Suprapubic skin (tissue), 4 donors: ENCODE measurements at regions not wholly inside any gene's neighbourhood (a gene's known extent, or its start where the extent isn't known, plus 50 kb on each side); places are given as distances from the start of the nearest gene placed in this dataset.

ENCODE experiments used
- POLR2A ChIP-seq, 2 donors: fragments of 450-650 bp; IDR thresholded peaks; one replicate each; pipeline ENCODE4 v1.6.1; 2017; ENCODE audit warnings: antibody characterized with exemption in 2 of 2, mild to moderate bottlenecking in 2 of 2, moderate library complexity in 2 of 2
- POLR2AphosphoS5 ChIP-seq, 3 donors: sonication (generic); formaldehyde crosslinking; IDR thresholded peaks; one replicate each; pipeline ENCODE4 v1.6.1; 2017; ENCODE audit warnings: antibody characterized with exemption in 3 of 3
- TF ChIP-seq, protein P1 (sequence below), 2 donors: fragments of 200-600 bp in 1 of 2; fragments of 450-650 bp in 1 of 2; sonication (generic) in 1 of 2; IDR thresholded peaks; one replicate each; pipeline ENCODE4 v1.5.1; 2016 to 2019; ENCODE audit warnings: antibody characterized with exemption in 2 of 2, mild to moderate bottlenecking in 1 of 2, moderate library complexity in 1 of 2

DNA sequence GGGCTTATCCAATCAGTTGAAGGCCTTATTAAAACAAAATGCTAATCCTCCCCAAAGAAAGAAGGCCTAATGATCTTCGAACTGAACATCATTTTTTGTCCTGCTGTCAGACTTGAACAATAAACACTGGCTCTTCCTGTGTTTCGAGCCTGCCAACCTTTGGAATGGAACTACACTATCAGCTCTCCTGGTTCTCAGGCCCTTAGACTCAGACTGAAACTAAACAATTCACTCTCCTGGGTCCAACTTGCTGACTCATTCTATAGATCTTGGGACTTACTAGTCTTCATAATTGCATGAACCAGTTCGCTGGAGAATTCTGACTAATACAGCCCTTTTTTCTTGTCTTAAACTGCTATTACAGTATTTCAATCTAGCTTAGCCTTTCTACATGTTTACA, 235.2 kb downstream of the LNPK start:
- TF ChIP-seq, protein P1, sequence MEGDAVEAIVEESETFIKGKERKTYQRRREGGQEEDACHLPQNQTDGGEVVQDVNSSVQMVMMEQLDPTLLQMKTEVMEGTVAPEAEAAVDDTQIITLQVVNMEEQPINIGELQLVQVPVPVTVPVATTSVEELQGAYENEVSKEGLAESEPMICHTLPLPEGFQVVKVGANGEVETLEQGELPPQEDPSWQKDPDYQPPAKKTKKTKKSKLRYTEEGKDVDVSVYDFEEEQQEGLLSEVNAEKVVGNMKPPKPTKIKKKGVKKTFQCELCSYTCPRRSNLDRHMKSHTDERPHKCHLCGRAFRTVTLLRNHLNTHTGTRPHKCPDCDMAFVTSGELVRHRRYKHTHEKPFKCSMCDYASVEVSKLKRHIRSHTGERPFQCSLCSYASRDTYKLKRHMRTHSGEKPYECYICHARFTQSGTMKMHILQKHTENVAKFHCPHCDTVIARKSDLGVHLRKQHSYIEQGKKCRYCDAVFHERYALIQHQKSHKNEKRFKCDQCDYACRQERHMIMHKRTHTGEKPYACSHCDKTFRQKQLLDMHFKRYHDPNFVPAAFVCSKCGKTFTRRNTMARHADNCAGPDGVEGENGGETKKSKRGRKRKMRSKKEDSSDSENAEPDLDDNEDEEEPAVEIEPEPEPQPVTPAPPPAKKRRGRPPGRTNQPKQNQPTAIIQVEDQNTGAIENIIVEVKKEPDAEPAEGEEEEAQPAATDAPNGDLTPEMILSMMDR (IDR thresholded peaks at IDR 0.05), result no peak
- TF ChIP-seq POLR2A (IDR thresholded peaks at IDR 0.05) (no peak), POLR2AphosphoS5 (IDR thresholded peaks at IDR 0.05) (no peak)
